ENCODE measurements at regions not wholly inside any gene's neighbourhood (a gene's known extent, or its start where the extent isn't known, plus 50 kb on each side); places are given as distances from the start of the nearest gene placed in this dataset.

DNA sequence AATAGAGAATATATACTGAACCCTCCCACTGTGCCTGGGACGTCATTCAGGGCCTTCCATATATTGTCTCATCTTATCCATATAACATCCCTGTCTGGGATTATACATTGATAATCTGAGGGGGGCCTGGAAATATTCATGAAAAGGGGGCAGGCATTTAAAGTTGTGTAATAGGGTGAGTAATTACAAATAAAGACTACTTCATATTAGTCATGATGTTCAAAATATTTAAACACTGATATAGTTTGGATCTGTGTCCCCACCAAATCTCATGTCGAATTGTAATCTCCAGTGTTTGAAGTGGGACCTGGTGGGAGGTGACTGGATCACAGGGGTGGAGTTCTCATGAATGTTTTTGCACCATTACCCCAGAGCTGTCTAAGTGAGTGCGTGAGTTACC is 97.8 kb downstream of the AQP9 start:
- DNase-seq (ENCODE audit: low read depth in 4 of 4, low spot score in 3 of 4) = no peak

DNA sequence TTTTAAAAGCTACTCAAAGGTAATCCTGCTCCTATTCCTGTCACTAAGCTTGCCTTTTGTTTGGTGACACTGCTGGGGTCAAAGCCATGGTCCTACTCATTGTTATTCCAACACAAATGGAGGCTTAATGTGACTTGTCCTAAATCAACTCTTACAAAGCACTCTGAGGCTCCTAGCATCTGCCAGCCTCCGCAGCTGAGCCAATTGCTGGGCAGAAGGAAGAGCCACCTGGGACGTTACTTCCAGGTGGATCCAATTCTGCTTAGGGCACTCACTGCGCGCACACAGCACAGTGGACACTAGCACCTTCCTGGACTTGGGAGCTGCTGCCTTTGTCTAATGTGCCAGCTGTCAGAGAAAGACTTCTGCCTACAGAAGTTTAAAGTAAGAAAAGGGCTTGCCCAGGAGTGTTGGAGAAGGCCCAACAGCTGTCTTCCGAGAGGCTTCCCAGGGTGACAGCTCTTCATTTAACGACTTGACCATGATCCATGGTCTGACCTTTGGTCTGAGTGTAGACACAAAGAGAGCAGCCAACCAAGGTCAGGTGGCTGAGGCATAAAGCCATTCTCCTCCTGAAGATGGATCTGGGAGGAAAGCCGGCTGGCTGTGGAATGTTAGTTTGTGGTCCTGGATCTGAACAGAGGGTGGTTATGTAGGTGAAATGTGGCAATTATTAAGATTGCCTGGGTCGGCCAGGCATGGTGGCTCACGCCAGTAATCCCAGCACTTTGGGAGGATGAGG is 102.2 kb downstream of the AQP9 start:
- no peak for DNase-seq (ENCODE audit: low read depth in 4 of 4, low spot score in 3 of 4)

DNA sequence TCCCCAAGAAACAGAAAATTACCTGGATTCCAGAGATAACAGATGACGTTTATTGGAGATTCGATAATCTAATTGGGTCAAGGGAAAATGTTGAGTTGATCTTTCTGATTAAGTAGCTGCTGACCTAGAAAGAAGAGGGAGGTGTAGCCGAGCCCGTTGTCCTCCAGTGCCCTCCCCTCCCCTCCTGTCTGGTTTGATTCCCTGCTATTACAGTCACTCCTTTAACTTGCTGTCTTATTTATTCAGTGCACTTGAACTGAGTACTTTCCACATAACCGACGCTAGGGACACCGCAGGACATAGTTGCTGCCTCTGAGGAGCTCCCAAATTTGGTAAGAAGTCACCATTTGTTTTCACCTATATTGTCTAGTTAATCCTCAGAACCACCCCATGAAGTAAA is 103.7 kb downstream of the AQP9 start:
- no peak for DNase-seq (ENCODE audit: low read depth in 4 of 4, low spot score in 3 of 4)

DNA sequence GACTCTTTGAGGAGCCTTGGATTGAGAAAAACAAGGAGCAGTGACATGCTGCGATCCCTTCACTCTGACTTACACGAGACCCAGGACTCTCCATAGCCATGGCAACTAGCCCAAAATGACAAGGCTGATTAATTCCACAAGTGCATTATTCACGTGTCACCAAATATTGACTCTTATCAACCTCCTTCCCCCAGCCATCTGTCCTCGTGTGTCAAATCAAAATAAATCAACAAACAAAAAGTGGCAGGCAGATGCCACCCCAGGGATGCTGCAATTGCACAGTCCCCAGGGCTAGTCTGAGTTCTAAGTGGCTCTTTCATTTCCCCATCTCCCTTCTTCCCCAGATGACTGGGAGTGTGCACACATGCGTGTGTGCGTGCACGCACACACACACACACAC is 104.9 kb downstream of the AQP9 start:
- no peak for DNase-seq (ENCODE audit: low read depth in 4 of 4, low spot score in 3 of 4)

GRCh38 chr15:58244536-58244935 is 106.4 kb downstream of the AQP9 start:
- no peak for DNase-seq (ENCODE audit: low read depth in 4 of 4, low spot score in 3 of 4)

DNA sequence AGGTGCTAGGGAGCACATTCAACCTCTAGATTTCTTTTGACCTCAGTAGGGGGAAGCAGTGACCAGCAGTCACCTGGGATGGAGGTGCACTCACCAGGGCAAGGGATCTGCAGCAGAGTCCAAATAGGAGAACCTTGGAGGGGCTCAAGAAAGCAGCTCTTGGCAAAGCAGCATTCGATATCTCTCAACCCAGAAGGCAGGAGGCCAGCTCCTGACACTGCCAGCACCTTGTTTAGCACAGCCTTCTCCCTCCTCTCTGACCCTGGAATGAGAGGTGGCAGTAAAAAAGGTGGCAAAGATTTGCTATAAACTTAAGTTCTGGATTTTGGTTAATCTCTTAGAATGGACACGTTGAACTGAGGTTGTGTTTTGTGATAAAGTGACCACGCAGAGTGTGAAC is 107.9 kb downstream of the AQP9 start:
- no peak for DNase-seq (ENCODE audit: low read depth in 4 of 4, low spot score in 3 of 4)

GRCh38 chr15:58247855-58248842 is 110.0 kb downstream of the AQP9 start:
- no peak for DNase-seq (ENCODE audit: low read depth in 4 of 4, low spot score in 3 of 4)

GRCh38 chr15:58249646-58250312 is 111.6 kb downstream of the AQP9 start:
- no peak for DNase-seq (ENCODE audit: low read depth in 4 of 4, low spot score in 3 of 4)

DNA sequence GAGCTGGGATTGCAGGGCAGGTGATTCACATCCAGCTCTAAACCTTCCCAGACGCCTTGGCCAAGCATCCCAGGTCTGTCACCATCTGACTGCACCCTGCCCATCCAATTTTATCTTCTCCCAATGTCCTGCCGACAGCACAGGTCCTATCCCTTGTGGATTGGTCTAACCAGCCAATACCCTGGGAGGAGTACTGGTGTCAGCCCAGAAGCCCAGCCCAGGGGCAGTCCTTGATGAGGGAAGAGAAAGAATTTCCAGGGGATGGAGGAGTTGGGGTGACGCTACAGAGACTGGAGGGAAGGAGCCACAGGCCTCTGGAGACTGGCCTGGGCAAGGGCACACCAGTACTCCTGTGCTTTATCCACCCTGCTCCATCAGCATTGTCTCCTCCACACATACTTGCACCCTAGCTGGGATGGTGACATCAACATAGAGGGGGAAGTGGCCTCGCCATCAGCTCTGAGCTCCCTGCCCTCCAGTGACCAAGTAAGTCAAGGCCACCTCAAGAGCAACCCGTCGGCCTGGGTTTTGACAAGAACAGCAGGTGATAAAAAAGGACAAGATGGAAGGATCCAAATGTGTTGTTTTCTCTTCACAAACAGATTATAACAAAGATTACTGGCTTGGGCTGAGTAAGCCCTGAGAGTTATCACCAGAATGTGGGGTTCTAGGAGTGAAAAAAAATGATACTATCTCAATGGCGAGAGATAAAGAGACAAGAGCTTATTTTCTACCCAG is 114.6 kb downstream of the AQP9 start:
- no peak for DNase-seq (ENCODE audit: low read depth in 4 of 4, low spot score in 3 of 4)

- DNase-seq (ENCODE audit: low read depth in 4 of 4, low spot score in 3 of 4) = no peak
Observed at GRCh38 chr15:58257776-58258325, 119.7 kb downstream of the AQP9 start.

DNA sequence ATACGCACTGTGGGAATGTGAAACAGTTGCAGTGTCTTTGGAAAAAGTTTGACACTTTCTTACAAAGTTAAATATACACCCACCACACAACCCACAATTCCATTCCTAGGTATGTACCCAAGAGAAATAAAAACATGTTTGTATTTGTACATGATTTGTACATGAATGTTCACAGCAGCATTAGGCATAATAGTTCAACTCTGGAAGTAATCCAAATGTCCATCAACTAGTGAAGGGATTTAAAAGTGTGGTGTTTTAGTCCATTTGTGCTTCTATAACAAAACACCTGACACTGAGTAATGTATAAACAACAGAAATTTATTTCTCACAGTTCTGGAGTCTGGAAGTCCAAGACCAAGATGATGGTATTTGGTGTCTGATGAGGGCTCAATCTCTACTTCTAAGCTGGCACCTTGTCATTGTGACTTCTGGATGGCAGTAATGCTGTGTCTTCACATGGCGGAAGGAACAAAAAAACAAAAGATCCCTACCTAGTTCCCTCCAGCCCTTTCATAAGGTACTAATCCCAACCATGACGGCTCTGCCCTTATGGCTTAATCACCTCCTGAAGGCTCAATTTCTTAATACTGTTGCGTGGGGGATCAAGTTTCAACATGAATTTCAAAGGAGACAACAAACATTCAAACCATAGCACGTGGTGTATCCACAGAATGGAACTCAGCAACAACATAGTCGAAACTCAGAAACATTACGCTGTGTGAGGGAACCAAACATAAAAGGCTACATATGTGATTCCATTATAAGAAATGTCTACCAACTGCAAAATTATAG is 120.5 kb downstream of the AQP9 start:
- DNase-seq (ENCODE audit: low read depth in 4 of 4, low spot score in 3 of 4) = no peak

DNA sequence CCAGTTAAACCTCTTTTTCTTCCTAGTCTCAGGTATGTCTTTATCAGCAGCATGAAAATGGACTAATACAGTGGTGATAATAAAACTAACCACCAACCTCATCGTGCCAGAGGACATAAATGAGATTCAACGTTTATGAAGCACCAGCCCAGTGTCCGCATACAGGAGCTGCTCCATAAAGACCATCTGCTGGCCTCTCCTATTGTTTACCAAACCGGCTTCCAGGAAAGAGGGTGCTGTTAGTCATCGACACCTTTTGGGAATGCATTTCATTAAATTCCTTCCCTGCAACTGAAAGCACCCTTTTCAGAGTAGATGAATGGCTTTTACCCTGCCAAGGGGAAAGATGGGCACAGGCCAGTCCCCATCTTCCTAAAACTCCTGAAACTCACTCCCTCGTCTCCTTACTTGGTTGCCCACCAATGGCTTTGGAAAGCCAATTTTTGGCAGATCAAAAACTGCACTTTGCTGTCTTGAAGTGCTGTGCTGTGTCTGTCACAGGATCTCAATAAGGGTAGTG is 122.1 kb downstream of the AQP9 start:
- no peak for DNase-seq (ENCODE audit: low read depth in 4 of 4, low spot score in 3 of 4)

- no peak for DNase-seq (ENCODE audit: low read depth in 4 of 4, low spot score in 3 of 4)
Observed at GRCh38 chr15:58260725-58261267, 122.6 kb downstream of the AQP9 start.

GRCh38 chr15:58261368-58261767 is 123.2 kb downstream of the AQP9 start:
- DNase-seq (ENCODE audit: low read depth in 4 of 4, low spot score in 3 of 4) = no peak

GRCh38 chr15:58264053-58264971 is 126.1 kb downstream of the AQP9 start:
- DNase-seq (ENCODE audit: low read depth in 4 of 4, low spot score in 3 of 4) = no peak

- DNase-seq (ENCODE audit: low read depth in 4 of 4, low spot score in 3 of 4) = no peak
Observed at GRCh38 chr15:58267051-58267450, 128.9 kb downstream of the AQP9 start.

DNA sequence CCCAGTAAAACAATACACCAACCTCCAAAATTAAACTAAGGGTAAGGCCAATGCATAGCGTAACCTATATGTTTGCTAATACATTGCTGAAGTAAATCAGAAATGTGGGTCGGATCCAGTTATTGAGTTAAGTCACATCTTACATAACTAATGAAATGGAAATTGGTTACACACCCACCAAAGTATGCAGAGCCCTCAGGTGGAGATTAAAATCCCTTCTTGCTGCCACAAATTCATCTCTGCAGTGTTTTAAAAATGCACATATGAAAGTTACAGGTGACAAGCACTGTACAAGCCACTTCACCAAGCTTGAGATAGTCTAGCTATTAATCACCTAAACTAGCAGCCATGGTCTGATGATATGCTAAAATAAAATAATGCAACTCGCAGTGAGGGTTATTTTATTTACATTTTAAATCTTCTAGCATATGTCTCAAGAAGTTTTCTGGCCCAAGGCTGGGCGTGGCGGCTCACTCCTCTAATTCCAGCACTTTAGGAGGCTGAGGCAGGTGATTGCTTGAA is 130.6 kb downstream of the AQP9 start:
- DNase-seq (ENCODE audit: low read depth in 4 of 4, low spot score in 3 of 4) = no peak

Measured in right renal pelvis (tissue), 4 donors.